Mucosa of rectum (tissue), 2 donors: ENCODE measurements at regions not wholly inside any gene's neighbourhood (a gene's known extent, or its start where the extent isn't known, plus 50 kb on each side); places are given as distances from the start of the nearest gene placed in this dataset.

ENCODE experiments used
- H3K27ac ChIP-seq, 2 donors: one replicate each; pipeline ENCODE4 v1.7.0; 2013; ENCODE audit warnings: inconsistent platforms in 2 of 2, low read depth in 2 of 2, low read length in 2 of 2
- H3K27me3 ChIP-seq, 2 donors: one replicate each; pipeline ENCODE4 v1.7.0; 2013; ENCODE audit warnings: low read length in 2 of 2; ENCODE audit not compliant: control insufficient read depth in 2 of 2, insufficient read depth in 2 of 2
- H3K36me3 ChIP-seq, 2 donors: one replicate each; pipeline ENCODE4 v1.7.0; 2013; ENCODE audit warnings: low read length in 2 of 2; ENCODE audit not compliant: control insufficient read depth in 2 of 2, insufficient read depth in 2 of 2
- H3K4me1 ChIP-seq, 2 donors: one replicate each; pipeline ENCODE4 v1.7.0; 2013; ENCODE audit warnings: low read length in 2 of 2, mild to moderate bottlenecking in 1 of 2; ENCODE audit not compliant: control insufficient read depth in 2 of 2, insufficient read depth in 2 of 2
- H3K4me3 ChIP-seq, 2 donors: one replicate each; pipeline ENCODE4 v1.7.0; 2013; ENCODE audit warnings: low read length in 2 of 2
- H3K9ac ChIP-seq, 2 donors: one replicate each; pipeline ENCODE4 v1.7.0; 2013; ENCODE audit warnings: low read length in 2 of 2, low read depth in 1 of 2, mild to moderate bottlenecking in 1 of 2
- H3K9me3 ChIP-seq, 2 donors: one replicate each; pipeline ENCODE4 v1.7.0; 2013; ENCODE audit warnings: low read length in 2 of 2; ENCODE audit not compliant: control insufficient read depth in 2 of 2
- donor health status: healthy.
- donor health status: Normal muscosa, but diverticular disease.

GRCh38 chrX:74251006-74251930, 52.7 kb upstream of the ZCCHC13 start:
- peak overlapping the region in 1 of 2 donors; percentile 6 for H3K9ac ChIP-seq
- no peak overlapping the region for H3K4me3 ChIP-seq
- H3K36me3 ChIP-seq: peaks cover 0 to 10% of the 10 kb centered on the region in 2 donors
- H3K9me3 ChIP-seq: no peaks in the 10 kb centered on the region
- peaks cover 10 to 21% of the 10 kb centered on the region in 2 donors for H3K4me1 ChIP-seq
- H3K27ac ChIP-seq: peak overlapping the region; percentile 56 to 68
- peaks cover 0 to 2% of the 10 kb centered on the region in 2 donors for H3K27me3 ChIP-seq

GRCh38 chrX:74250574-74250973, 53.4 kb upstream of the ZCCHC13 start:
- Histone ChIP-seq H3K9ac (no peak overlapping the region), H3K27ac (peak overlapping the region; percentile 56 to 68)

DNA sequence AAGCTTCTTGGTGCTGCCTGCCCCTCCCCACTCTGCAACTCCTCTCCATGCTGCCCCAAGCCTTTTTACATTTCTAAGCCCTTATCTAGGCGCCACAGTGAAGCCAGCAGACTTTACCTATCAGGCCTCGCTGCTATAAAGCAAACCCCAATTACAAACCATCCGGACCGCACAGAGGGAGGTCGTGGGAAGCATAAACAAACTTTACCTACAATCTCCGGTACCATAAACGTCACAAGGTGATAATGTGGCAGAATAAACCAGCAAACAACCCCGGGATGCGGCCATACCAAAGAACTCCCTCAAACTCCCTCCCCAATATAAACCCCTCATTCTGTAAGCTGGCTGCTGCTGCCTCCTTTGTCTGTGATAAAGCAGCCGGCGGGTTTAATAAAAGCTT, 54.0 kb upstream of the ZCCHC13 start:
- H3K9me3 ChIP-seq: no peaks in the 10 kb centered on the region
- H3K36me3 ChIP-seq: peaks cover 0 to 7% of the 10 kb centered on the region in 2 donors
- no peak overlapping the region for H3K9ac ChIP-seq
- H3K27me3 ChIP-seq: peaks cover 0 to 2% of the 10 kb centered on the region in 2 donors
- peaks cover 10 to 21% of the 10 kb centered on the region in 2 donors for H3K4me1 ChIP-seq
- H3K27ac ChIP-seq: peak overlapping the region; percentile 56 to 68
- H3K4me3 ChIP-seq: no peak overlapping the region

More at GRCh38 chrX:74250574-74250973, 53.4 kb upstream of the ZCCHC13 start:
- no peak overlapping the region for H3K4me3 ChIP-seq
- peaks cover 10 to 21% of the 10 kb centered on the region in 2 donors for H3K4me1 ChIP-seq
- no peaks in the 10 kb centered on the region for H3K9me3 ChIP-seq
- peaks cover 0 to 2% of the 10 kb centered on the region in 2 donors for H3K27me3 ChIP-seq
- peaks cover 0 to 7% of the 10 kb centered on the region in 2 donors for H3K36me3 ChIP-seq

DNA sequence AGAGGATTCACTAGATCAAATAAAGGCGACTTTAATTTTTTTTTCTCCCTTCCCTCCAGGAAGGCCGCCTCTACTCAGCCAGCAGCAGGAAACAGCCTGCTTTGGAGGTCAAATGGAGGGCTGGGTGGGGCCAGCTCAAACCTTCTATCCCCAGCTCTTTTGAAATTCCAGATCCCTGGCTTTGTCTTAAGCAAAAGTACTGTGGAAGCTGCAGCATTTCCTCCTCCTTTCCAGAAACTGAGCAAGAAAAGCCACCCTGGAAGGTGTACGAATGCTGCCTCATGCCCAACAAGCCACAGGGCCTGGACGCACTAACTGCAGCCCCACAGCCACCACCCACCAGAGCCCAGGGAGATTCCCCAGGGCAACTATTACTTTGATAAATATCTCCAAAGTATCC, 55.1 kb upstream of the ZCCHC13 start:
- Histone ChIP-seq H3K4me1 (peaks cover 10 to 21% of the 10 kb centered on the region in 2 donors), H3K4me3 (no peak overlapping the region), H3K9ac (no peak overlapping the region), H3K27ac (peak overlapping the region; percentile 55 to 67), H3K9me3 (no peaks in the 10 kb centered on the region), H3K27me3 (peaks cover 0 to 2% of the 10 kb centered on the region in 2 donors), H3K36me3 (no peaks in the 10 kb centered on the region)

- H3K9ac ChIP-seq: no peak overlapping the region
- no peak overlapping the region for H3K27ac ChIP-seq
- H3K36me3 ChIP-seq: no peaks in the 10 kb centered on the region
- no peak overlapping the region for H3K4me3 ChIP-seq
- peaks cover 0 to 2% of the 10 kb centered on the region in 2 donors for H3K27me3 ChIP-seq
- H3K4me1 ChIP-seq: peaks cover 10 to 25% of the 10 kb centered on the region in 2 donors
- H3K9me3 ChIP-seq: no peaks in the 10 kb centered on the region
Observed at GRCh38 chrX:74246524-74246923, 57.5 kb upstream of the ZCCHC13 start.

DNA sequence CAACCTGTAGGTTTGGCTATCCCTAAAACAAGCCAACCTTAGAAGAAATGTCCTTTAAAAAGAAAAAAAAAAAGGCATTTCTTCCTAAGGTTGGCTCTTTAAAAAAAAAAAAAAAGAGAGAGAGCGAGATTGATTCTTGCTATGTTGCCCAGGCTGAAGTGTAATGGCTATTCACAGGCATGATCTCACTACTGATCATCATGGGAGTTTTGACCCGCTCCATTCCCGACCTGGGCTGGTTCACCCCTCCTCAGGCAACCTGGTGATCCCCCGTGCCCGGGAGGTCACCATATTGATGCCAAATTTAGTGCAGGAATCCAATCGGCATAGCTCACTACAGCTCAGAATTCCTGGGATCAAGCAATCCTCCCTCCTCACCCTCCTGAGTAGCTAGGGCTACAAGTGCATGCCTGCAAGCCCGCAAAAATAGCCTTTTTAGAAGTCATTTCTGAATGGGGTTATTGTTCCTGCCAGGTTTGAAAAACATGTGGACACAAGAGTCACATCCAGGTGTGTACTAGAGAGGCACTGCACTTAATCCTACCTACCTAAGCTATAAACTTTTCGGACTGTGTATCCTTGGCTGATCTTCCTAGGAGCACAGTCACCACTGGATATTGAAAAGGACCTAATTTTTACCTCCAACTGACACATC, 61.4 kb upstream of the ZCCHC13 start:
- H3K9ac ChIP-seq: no peak overlapping the region
- no peaks in the 10 kb centered on the region for H3K27me3 ChIP-seq
- no peak overlapping the region for H3K4me3 ChIP-seq
- peaks cover 0 to 7% of the 10 kb centered on the region in 2 donors for H3K4me1 ChIP-seq
- peaks cover 0 to 7% of the 10 kb centered on the region in 2 donors for H3K36me3 ChIP-seq
- H3K27ac ChIP-seq: no peak overlapping the region
- H3K9me3 ChIP-seq: no peaks in the 10 kb centered on the region

DNA sequence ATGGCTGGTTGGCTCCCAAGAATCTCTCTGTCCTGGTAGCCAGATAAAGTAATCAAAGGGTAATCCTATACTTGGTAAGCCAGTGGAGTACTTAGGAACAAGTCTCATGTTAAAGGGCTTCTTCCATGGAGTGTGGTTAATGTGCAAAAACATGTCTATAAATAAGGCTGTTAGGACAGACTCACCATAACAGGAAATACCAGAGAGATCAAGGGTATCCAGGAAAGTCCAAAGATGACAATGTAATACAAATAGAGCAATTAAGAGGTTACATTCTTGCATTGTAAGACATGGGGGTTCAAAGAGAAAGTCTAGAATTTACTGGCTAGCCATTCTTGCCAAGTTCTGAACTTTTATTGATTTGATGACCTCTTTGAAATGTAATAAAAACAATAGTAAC, 61.9 kb upstream of the ZCCHC13 start:
- H3K9ac ChIP-seq: no peak overlapping the region
- H3K27ac ChIP-seq: no peak overlapping the region
- no peaks in the 10 kb centered on the region for H3K9me3 ChIP-seq
- peaks cover 0 to 7% of the 10 kb centered on the region in 2 donors for H3K36me3 ChIP-seq
- no peaks in the 10 kb centered on the region for H3K27me3 ChIP-seq
- H3K4me3 ChIP-seq: no peak overlapping the region
- H3K4me1 ChIP-seq: peaks cover 0 to 7% of the 10 kb centered on the region in 2 donors

DNA sequence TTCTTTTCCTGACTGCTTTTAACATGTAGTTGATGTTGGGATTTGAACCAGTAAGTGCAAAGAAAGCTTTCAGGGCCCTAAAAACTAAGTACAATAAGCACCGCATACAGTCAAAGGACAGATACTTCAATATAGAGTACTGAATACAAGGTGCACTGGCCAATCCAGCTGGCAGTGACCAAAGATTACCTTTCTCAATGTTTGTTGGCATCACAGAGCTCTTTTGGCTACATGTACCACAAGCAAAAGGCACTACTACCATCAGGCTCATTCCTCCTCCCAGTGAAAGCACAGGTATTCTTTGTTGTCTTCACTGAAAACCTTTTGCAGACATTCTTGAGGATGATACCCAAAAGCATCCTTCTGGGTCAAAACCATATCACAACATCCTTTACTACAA, 65.2 kb upstream of the ZCCHC13 start:
- Histone ChIP-seq H3K27ac (no peak overlapping the region), H3K27me3 (no peaks in the 10 kb centered on the region), H3K36me3 (peaks cover 0 to 7% of the 10 kb centered on the region in 2 donors), H3K9me3 (no peaks in the 10 kb centered on the region), H3K9ac (no peak overlapping the region), H3K4me1 (peaks cover 0 to 7% of the 10 kb centered on the region in 2 donors), H3K4me3 (no peak overlapping the region)

- Histone ChIP-seq H3K36me3 (peaks cover 0 to 7% of the 10 kb centered on the region in 2 donors), H3K27me3 (no peaks in the 10 kb centered on the region), H3K4me1 (no peaks in the 10 kb centered on the region), H3K9ac (no peak overlapping the region), H3K27ac (no peak overlapping the region), H3K9me3 (no peaks in the 10 kb centered on the region), H3K4me3 (no peak overlapping the region)
Observed at GRCh38 chrX:74234818-74235217, 69.2 kb upstream of the ZCCHC13 start.

DNA sequence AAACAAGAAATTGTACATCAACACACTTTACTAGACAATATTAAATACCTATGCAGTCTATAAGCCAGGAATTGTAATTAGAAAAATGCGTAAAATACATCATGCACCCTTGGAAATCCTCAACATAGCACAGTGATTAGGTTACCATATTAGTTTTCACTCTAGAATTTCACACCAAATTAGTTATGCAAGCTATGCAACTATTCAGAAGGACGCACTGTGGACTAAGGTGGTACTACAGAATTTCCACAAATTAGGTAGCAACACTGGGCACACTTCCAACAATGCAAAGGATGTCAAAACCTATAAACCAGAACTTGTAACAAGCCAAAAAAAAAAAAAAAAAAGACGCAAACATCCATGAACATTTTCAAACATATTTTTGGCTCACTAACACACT, 71.1 kb upstream of the ZCCHC13 start:
- no peaks in the 10 kb centered on the region for H3K4me1 ChIP-seq
- no peaks in the 10 kb centered on the region for H3K36me3 ChIP-seq
- no peaks in the 10 kb centered on the region for H3K9me3 ChIP-seq
- H3K27ac ChIP-seq: no peak overlapping the region
- no peak overlapping the region for H3K9ac ChIP-seq
- no peaks in the 10 kb centered on the region for H3K27me3 ChIP-seq
- no peak overlapping the region for H3K4me3 ChIP-seq
